ENCODE measurements at regions not wholly inside any gene's neighbourhood (a gene's known extent, or its start where the extent isn't known, plus 50 kb on each side); places are given as distances from the start of the nearest gene placed in this dataset.

GRCh38 chr7:115883629-115884028, 146.9 kb downstream of the TFEC start:
- Histone ChIP-seq H3K36me3 (ENCODE audit: control insufficient read depth, insufficient read depth, low read length) (no peaks in the 10 kb centered on the region), H3K27me3 (ENCODE audit: insufficient read depth, low read length, poor library complexity) (no peaks in the 10 kb centered on the region), H3K18ac (ENCODE audit: low read length) (no peak overlapping the region), H4K5ac (ENCODE audit: low read length) (no peak overlapping the region), H2BK5ac (ENCODE audit: low read length) (no peak overlapping the region), H2AK5ac (ENCODE audit: low read length) (no peak overlapping the region), H4K8ac (ENCODE audit: low read depth, low read length) (no peak overlapping the region), H2BK15ac (replicated peaks; ENCODE audit: low read depth) (no peak overlapping the region), H3K23ac (ENCODE audit: low read length) (no peak overlapping the region), H3K27ac (ENCODE audit: low read depth, low read length) (no peak overlapping the region), H3K4ac (ENCODE audit: low read depth, low read length) (no peak overlapping the region), H2BK120ac (ENCODE audit: low read depth, low read length) (no peak overlapping the region), H3K9ac (ENCODE audit: low read length) (no peak overlapping the region), H3K4me3 (ENCODE audit: low read length) (no peak overlapping the region), H3K79me2 (ENCODE audit: control insufficient read depth, insufficient read depth, low read length) (no peaks in the 10 kb centered on the region), H3K4me1 (ENCODE audit: control insufficient read depth, low read depth, low read length) (no peaks in the 10 kb centered on the region), H3K56ac (ENCODE audit: low read length) (no peak overlapping the region), H3K4me2 (ENCODE audit: low read length) (no peak overlapping the region), H3K79me1 (ENCODE audit: low read length) (no peaks in the 10 kb centered on the region)
- no peak for DNase-seq
- WGBS (ENCODE audit: extremely low coverage, insufficient coverage, low lambda C conversion rate): no CpG with 5 or more reads among the region's 6 CpGs

- H2BK5ac ChIP-seq (ENCODE audit: low read length): no peak overlapping the region
- H4K5ac ChIP-seq (ENCODE audit: low read length): no peak overlapping the region
- H3K4ac ChIP-seq (ENCODE audit: low read depth, low read length): no peak overlapping the region
- H3K27me3 ChIP-seq (ENCODE audit: insufficient read depth, low read length, poor library complexity): no peaks in the 10 kb centered on the region
- H3K23ac ChIP-seq (ENCODE audit: low read length): no peak overlapping the region
- H4K8ac ChIP-seq (ENCODE audit: low read depth, low read length): no peak overlapping the region
- no peak overlapping the region for H3K4me3 ChIP-seq (ENCODE audit: low read length)
- no peak overlapping the region for H3K18ac ChIP-seq (ENCODE audit: low read length)
- H3K9ac ChIP-seq (ENCODE audit: low read length): no peak overlapping the region
- H2BK15ac ChIP-seq (replicated peaks; ENCODE audit: low read depth): no peak overlapping the region
- peak; percentile 12 for DNase-seq
- H3K4me1 ChIP-seq (ENCODE audit: control insufficient read depth, low read depth, low read length): no peaks in the 10 kb centered on the region
- H2BK120ac ChIP-seq (ENCODE audit: low read depth, low read length): no peak overlapping the region
- no peaks in the 10 kb centered on the region for H3K36me3 ChIP-seq (ENCODE audit: control insufficient read depth, insufficient read depth, low read length)
- no CpG with 5 or more reads among the region's 2 CpGs for WGBS (ENCODE audit: extremely low coverage, insufficient coverage, low lambda C conversion rate)
- no peaks in the 10 kb centered on the region for H3K79me2 ChIP-seq (ENCODE audit: control insufficient read depth, insufficient read depth, low read length)
- H3K79me1 ChIP-seq (ENCODE audit: low read length): no peaks in the 10 kb centered on the region
- no peak overlapping the region for H3K4me2 ChIP-seq (ENCODE audit: low read length)
- H3K27ac ChIP-seq (ENCODE audit: low read depth, low read length): no peak overlapping the region
- H2AK5ac ChIP-seq (ENCODE audit: low read length): no peak overlapping the region
- no peak overlapping the region for H3K56ac ChIP-seq (ENCODE audit: low read length)
These were observed 149.1 kb downstream of the TFEC start for GRCh38 chr7:115881476-115881875.

- Histone ChIP-seq H3K9ac (ENCODE audit: low read length) (no peak overlapping the region), H2BK5ac (ENCODE audit: low read length) (no peak overlapping the region), H3K4ac (ENCODE audit: low read depth, low read length) (no peak overlapping the region), H3K79me1 (ENCODE audit: low read length) (no peaks in the 10 kb centered on the region), H3K4me1 (ENCODE audit: control insufficient read depth, low read depth, low read length) (no peaks in the 10 kb centered on the region), H3K56ac (ENCODE audit: low read length) (no peak overlapping the region), H2BK15ac (replicated peaks; ENCODE audit: low read depth) (no peak overlapping the region), H3K27me3 (ENCODE audit: insufficient read depth, low read length, poor library complexity) (no peaks in the 10 kb centered on the region), H4K8ac (ENCODE audit: low read depth, low read length) (no peak overlapping the region), H3K79me2 (ENCODE audit: control insufficient read depth, insufficient read depth, low read length) (no peaks in the 10 kb centered on the region), H2AK5ac (ENCODE audit: low read length) (no peak overlapping the region), H3K27ac (ENCODE audit: low read depth, low read length) (no peak overlapping the region), H2BK120ac (ENCODE audit: low read depth, low read length) (no peak overlapping the region), H3K23ac (ENCODE audit: low read length) (no peak overlapping the region), H3K4me3 (ENCODE audit: low read length) (no peak overlapping the region), H4K5ac (ENCODE audit: low read length) (no peak overlapping the region), H3K4me2 (ENCODE audit: low read length) (no peak overlapping the region), H3K36me3 (ENCODE audit: control insufficient read depth, insufficient read depth, low read length) (no peaks in the 10 kb centered on the region), H3K18ac (ENCODE audit: low read length) (no peak overlapping the region)
- no CpG with 5 or more reads among the region's 2 CpGs for WGBS (ENCODE audit: extremely low coverage, insufficient coverage, low lambda C conversion rate)
- DNase-seq: no peak
These were observed 151.4 kb downstream of the TFEC start for GRCh38 chr7:115879171-115879570.

GRCh38 chr7:115869801-115870200, 160.8 kb downstream of the TFEC start:
- Histone ChIP-seq H3K4ac (ENCODE audit: low read depth, low read length) (no peak overlapping the region), H4K5ac (ENCODE audit: low read length) (no peak overlapping the region), H2BK120ac (ENCODE audit: low read depth, low read length) (no peak overlapping the region), H3K4me2 (ENCODE audit: low read length) (no peak overlapping the region), H3K9ac (ENCODE audit: low read length) (no peak overlapping the region), H2BK5ac (ENCODE audit: low read length) (no peak overlapping the region), H3K79me2 (ENCODE audit: control insufficient read depth, insufficient read depth, low read length) (no peaks in the 10 kb centered on the region), H3K27me3 (ENCODE audit: insufficient read depth, low read length, poor library complexity) (no peaks in the 10 kb centered on the region), H3K79me1 (ENCODE audit: low read length) (no peaks in the 10 kb centered on the region), H3K23ac (ENCODE audit: low read length) (no peak overlapping the region), H3K4me3 (ENCODE audit: low read length) (no peak overlapping the region), H2AK5ac (ENCODE audit: low read length) (no peak overlapping the region), H3K18ac (ENCODE audit: low read length) (no peak overlapping the region), H4K8ac (ENCODE audit: low read depth, low read length) (no peak overlapping the region), H2BK15ac (replicated peaks; ENCODE audit: low read depth) (no peak overlapping the region), H3K36me3 (ENCODE audit: control insufficient read depth, insufficient read depth, low read length) (no peaks in the 10 kb centered on the region), H3K4me1 (ENCODE audit: control insufficient read depth, low read depth, low read length) (no peaks in the 10 kb centered on the region), H3K27ac (ENCODE audit: low read depth, low read length) (no peak overlapping the region), H3K56ac (ENCODE audit: low read length) (no peak overlapping the region)
- DNase-seq: no peak

- no peaks in the 10 kb centered on the region for H3K79me1 ChIP-seq (ENCODE audit: low read length)
- H3K4me2 ChIP-seq (ENCODE audit: low read length): no peak overlapping the region
- H4K8ac ChIP-seq (ENCODE audit: low read depth, low read length): no peak overlapping the region
- no peak overlapping the region for H3K4me3 ChIP-seq (ENCODE audit: low read length)
- no peaks in the 10 kb centered on the region for H3K4me1 ChIP-seq (ENCODE audit: control insufficient read depth, low read depth, low read length)
- no peak overlapping the region for H2BK5ac ChIP-seq (ENCODE audit: low read length)
- no peak overlapping the region for H3K56ac ChIP-seq (ENCODE audit: low read length)
- H3K9ac ChIP-seq (ENCODE audit: low read length): no peak overlapping the region
- H3K4ac ChIP-seq (ENCODE audit: low read depth, low read length): no peak overlapping the region
- no peak overlapping the region for H2AK5ac ChIP-seq (ENCODE audit: low read length)
- H3K27me3 ChIP-seq (ENCODE audit: insufficient read depth, low read length, poor library complexity): no peaks in the 10 kb centered on the region
- H3K79me2 ChIP-seq (ENCODE audit: control insufficient read depth, insufficient read depth, low read length): no peaks in the 10 kb centered on the region
- WGBS (ENCODE audit: extremely low coverage, insufficient coverage, low lambda C conversion rate): no CpG with 5 or more reads among the region's 3 CpGs
- no peak overlapping the region for H2BK120ac ChIP-seq (ENCODE audit: low read depth, low read length)
- H3K27ac ChIP-seq (ENCODE audit: low read depth, low read length): no peak overlapping the region
- DNase-seq: no peak
- H3K18ac ChIP-seq (ENCODE audit: low read length): no peak overlapping the region
- no peaks in the 10 kb centered on the region for H3K36me3 ChIP-seq (ENCODE audit: control insufficient read depth, insufficient read depth, low read length)
- no peak overlapping the region for H4K5ac ChIP-seq (ENCODE audit: low read length)
- no peak overlapping the region for H2BK15ac ChIP-seq (replicated peaks; ENCODE audit: low read depth)
- no peak overlapping the region for H3K23ac ChIP-seq (ENCODE audit: low read length)
These were observed 161.4 kb downstream of the TFEC start for GRCh38 chr7:115869190-115869589.

- H4K5ac ChIP-seq (ENCODE audit: low read length): no peak overlapping the region
- H3K4ac ChIP-seq (ENCODE audit: low read depth, low read length): no peak overlapping the region
- H4K8ac ChIP-seq (ENCODE audit: low read depth, low read length): no peak overlapping the region
- no peaks in the 10 kb centered on the region for H3K4me1 ChIP-seq (ENCODE audit: control insufficient read depth, low read depth, low read length)
- H3K79me2 ChIP-seq (ENCODE audit: control insufficient read depth, insufficient read depth, low read length): no peaks in the 10 kb centered on the region
- no peaks in the 10 kb centered on the region for H3K27me3 ChIP-seq (ENCODE audit: insufficient read depth, low read length, poor library complexity)
- WGBS (ENCODE audit: extremely low coverage, insufficient coverage, low lambda C conversion rate): no CpG with 5 or more reads among the region's 4 CpGs
- H2BK120ac ChIP-seq (ENCODE audit: low read depth, low read length): no peak overlapping the region
- no peak overlapping the region for H2BK15ac ChIP-seq (replicated peaks; ENCODE audit: low read depth)
- no peak overlapping the region for H3K18ac ChIP-seq (ENCODE audit: low read length)
- H3K23ac ChIP-seq (ENCODE audit: low read length): no peak overlapping the region
- peak; percentile 22 for DNase-seq
- no peak overlapping the region for H3K27ac ChIP-seq (ENCODE audit: low read depth, low read length)
- H3K4me2 ChIP-seq (ENCODE audit: low read length): no peak overlapping the region
- H3K56ac ChIP-seq (ENCODE audit: low read length): no peak overlapping the region
- no peak overlapping the region for H3K4me3 ChIP-seq (ENCODE audit: low read length)
- no peak overlapping the region for H2AK5ac ChIP-seq (ENCODE audit: low read length)
- H2BK5ac ChIP-seq (ENCODE audit: low read length): no peak overlapping the region
- no peaks in the 10 kb centered on the region for H3K79me1 ChIP-seq (ENCODE audit: low read length)
- no peak overlapping the region for H3K9ac ChIP-seq (ENCODE audit: low read length)
- no peaks in the 10 kb centered on the region for H3K36me3 ChIP-seq (ENCODE audit: control insufficient read depth, insufficient read depth, low read length)
These were observed 162.2 kb downstream of the TFEC start for GRCh38 chr7:115868369-115868768.

Data from mesendoderm (in vitro differentiated cells).